ENCODE measurements at regions not wholly inside any gene's neighbourhood (a gene's known extent, or its start where the extent isn't known, plus 50 kb on each side); places are given as distances from the start of the nearest gene placed in this dataset.

DNA sequence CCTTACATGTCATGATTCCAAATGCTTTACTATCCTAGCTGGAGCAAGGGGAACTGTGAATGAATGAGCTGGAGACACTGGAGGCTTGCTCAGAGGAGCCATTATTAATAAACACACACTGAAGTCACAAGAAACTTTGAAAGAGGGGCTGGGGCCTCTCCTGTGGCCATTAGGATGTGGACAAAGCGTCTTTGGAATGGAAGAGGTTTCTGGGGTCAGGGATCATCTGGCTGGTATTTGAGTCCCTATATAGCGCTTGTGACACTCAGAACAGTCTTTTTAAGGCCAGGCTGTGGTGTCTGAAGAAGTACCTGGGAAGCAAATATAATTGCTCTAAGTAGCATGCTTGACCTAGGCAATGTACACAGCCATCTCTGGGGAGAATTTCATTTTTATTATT lies 193.0 kb downstream of the JCAD start:
- TF ChIP-seq, protein P1, sequence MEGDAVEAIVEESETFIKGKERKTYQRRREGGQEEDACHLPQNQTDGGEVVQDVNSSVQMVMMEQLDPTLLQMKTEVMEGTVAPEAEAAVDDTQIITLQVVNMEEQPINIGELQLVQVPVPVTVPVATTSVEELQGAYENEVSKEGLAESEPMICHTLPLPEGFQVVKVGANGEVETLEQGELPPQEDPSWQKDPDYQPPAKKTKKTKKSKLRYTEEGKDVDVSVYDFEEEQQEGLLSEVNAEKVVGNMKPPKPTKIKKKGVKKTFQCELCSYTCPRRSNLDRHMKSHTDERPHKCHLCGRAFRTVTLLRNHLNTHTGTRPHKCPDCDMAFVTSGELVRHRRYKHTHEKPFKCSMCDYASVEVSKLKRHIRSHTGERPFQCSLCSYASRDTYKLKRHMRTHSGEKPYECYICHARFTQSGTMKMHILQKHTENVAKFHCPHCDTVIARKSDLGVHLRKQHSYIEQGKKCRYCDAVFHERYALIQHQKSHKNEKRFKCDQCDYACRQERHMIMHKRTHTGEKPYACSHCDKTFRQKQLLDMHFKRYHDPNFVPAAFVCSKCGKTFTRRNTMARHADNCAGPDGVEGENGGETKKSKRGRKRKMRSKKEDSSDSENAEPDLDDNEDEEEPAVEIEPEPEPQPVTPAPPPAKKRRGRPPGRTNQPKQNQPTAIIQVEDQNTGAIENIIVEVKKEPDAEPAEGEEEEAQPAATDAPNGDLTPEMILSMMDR (conservative IDR thresholded peaks at IDR 0.05; ENCODE audit: low read depth, low read length) = no peak
- no peak for TF ChIP-seq EZH2 (IDR thresholded peaks at IDR 0.05; ENCODE audit: borderline replicate concordance, low read depth, low read length, poor library complexity, severe bottlenecking)

Data from A673 (cell line).